ENCODE measurements at regions not wholly inside any gene's neighbourhood (a gene's known extent, or its start where the extent isn't known, plus 50 kb on each side); places are given as distances from the start of the nearest gene placed in this dataset.

DNA sequence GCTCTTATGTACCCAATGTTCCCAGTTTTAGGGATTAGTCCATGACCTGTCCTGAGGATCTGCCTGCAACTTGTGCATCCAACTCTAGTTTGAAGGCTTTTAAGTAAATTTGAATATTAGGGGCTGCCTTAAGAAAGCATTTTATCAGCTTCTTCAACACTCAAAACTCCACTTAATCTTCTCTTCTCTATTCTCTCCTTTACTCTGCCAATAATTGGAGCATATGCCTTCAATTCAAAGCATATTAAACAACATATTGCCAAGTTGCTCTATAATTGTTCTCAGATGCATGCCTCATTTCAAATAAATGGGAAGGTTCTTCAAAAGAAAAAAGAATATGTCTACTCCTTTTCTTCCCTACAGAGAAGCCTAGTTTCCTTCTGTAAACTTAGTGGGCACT lies 84.8 kb upstream of the NCKAP5 start:
- no peak for TF ChIP-seq ZNF274 (IDR thresholded peaks at IDR 0.05; ENCODE audit: borderline replicate concordance, extremely low read depth, low read length)
- TF ChIP-seq, protein P1, sequence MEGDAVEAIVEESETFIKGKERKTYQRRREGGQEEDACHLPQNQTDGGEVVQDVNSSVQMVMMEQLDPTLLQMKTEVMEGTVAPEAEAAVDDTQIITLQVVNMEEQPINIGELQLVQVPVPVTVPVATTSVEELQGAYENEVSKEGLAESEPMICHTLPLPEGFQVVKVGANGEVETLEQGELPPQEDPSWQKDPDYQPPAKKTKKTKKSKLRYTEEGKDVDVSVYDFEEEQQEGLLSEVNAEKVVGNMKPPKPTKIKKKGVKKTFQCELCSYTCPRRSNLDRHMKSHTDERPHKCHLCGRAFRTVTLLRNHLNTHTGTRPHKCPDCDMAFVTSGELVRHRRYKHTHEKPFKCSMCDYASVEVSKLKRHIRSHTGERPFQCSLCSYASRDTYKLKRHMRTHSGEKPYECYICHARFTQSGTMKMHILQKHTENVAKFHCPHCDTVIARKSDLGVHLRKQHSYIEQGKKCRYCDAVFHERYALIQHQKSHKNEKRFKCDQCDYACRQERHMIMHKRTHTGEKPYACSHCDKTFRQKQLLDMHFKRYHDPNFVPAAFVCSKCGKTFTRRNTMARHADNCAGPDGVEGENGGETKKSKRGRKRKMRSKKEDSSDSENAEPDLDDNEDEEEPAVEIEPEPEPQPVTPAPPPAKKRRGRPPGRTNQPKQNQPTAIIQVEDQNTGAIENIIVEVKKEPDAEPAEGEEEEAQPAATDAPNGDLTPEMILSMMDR (IDR thresholded peaks at IDR 0.05; ENCODE audit: control extremely low read depth in 1 of 3, insufficient read depth in 1 of 3, low read depth in 1 of 3, low read length in 3 of 3), result no peak
- TF ChIP-seq CEBPB (IDR thresholded peaks at IDR 0.05; ENCODE audit: low read depth, low read length), result no peak
- TF ChIP-seq EP300 (IDR thresholded peaks at IDR 0.05; ENCODE audit: borderline replicate concordance in 1 of 2, low read depth in 2 of 2, low read length in 2 of 2), result no peak
- TF ChIP-seq EZH2 (IDR thresholded peaks at IDR 0.05; ENCODE audit: low read depth, low read length, severe bottlenecking), result no peak

Data from H1 (cell line).